ENCODE measurements at regions not wholly inside any gene's neighbourhood (a gene's known extent, or its start where the extent isn't known, plus 50 kb on each side); places are given as distances from the start of the nearest gene placed in this dataset.
"Not testable (repeated sequence)": the region's sequence is repeated elsewhere in the genome, so short reads cannot be mapped to it uniquely, and the experiment has no call there.

GRCh38 chr14:55915456-55915855 is 202.8 kb upstream of the PELI2 start:
- Histone ChIP-seq H3K27ac (no peak overlapping the region), H3K4me1 (no peaks in the 10 kb centered on the region), H3K36me3 (no peaks in the 10 kb centered on the region), H3K27me3 (no peaks in the 10 kb centered on the region), H3K9me3 (no peaks in the 10 kb centered on the region), H3K4me3 (replicated peaks in 1 of 3) (no peak overlapping the region)
- TF ChIP-seq CTCF (IDR thresholded peaks at IDR 0.05), result no peak
- TF ChIP-seq POLR2A (IDR thresholded peaks at IDR 0.05), result no peak
- intact Hi-C loops (cut with DNase I), result no loop called here
- WGBS, 2 donors, result 25 to 29% methylated on average over 1 of the region's 1 CpG
- DNase-seq, result no peak

- H3K27me3 ChIP-seq; H3K27ac ChIP-seq; intact Hi-C loops (cut with DNase I); H3K4me3 ChIP-seq (replicated peaks in 1 of 3); DNase-seq; H3K36me3 ChIP-seq; H3K9me3 ChIP-seq; H3K4me1 ChIP-seq: not testable (repeated sequence)
- WGBS, 2 donors, result 84 to 91% methylated on average over 13 of the region's 13 CpGs
Observed at GRCh38 chr14:55919800-55920199, 198.4 kb upstream of the PELI2 start.

GRCh38 chr14:55921511-55921910 is 196.7 kb upstream of the PELI2 start:
- TF ChIP-seq POLR2A (IDR thresholded peaks at IDR 0.05), result no peak
- TF ChIP-seq CTCF (IDR thresholded peaks at IDR 0.05), result no peak
- Histone ChIP-seq H3K27me3 (no peaks in the 10 kb centered on the region), H3K9me3 (no peaks in the 10 kb centered on the region), H3K4me3 (replicated peaks in 1 of 3) (no peak overlapping the region), H3K4me1 (no peaks in the 10 kb centered on the region), H3K36me3 (no peaks in the 10 kb centered on the region), H3K27ac (no peak overlapping the region)
- DNase-seq, result no peak
- 69 to 75% methylated on average over 1 of the region's 1 CpG for WGBS, 2 donors
- intact Hi-C loops (cut with DNase I), result no loop called here

- Histone ChIP-seq H3K27me3 (no peaks in the 10 kb centered on the region), H3K36me3 (no peaks in the 10 kb centered on the region), H3K4me1 (no peaks in the 10 kb centered on the region), H3K27ac (no peak overlapping the region), H3K4me3 (replicated peaks in 1 of 3) (no peak overlapping the region), H3K9me3 (no peaks in the 10 kb centered on the region)
- TF ChIP-seq CTCF (IDR thresholded peaks at IDR 0.05) (no peak), POLR2A (IDR thresholded peaks at IDR 0.05) (no peak)
- intact Hi-C loops (cut with DNase I), result no loop called here
- no peak for DNase-seq
- WGBS, 2 donors, result 68 to 74% methylated on average over 6 of the region's 6 CpGs
Observed at GRCh38 chr14:55926007-55926406, 192.2 kb upstream of the PELI2 start.

- Histone ChIP-seq H3K4me1 (no peaks in the 10 kb centered on the region), H3K36me3 (no peaks in the 10 kb centered on the region), H3K4me3 (replicated peaks in 1 of 3) (no peak overlapping the region), H3K9me3 (no peaks in the 10 kb centered on the region), H3K27me3 (no peaks in the 10 kb centered on the region), H3K27ac (no peak overlapping the region)
- WGBS, 2 donors, result 64 to 66% methylated on average over 2 of the region's 2 CpGs
- no peak for TF ChIP-seq CTCF (IDR thresholded peaks at IDR 0.05)
- no peak for TF ChIP-seq POLR2A (IDR thresholded peaks at IDR 0.05)
- DNase-seq, result peak in 1 of 2 donors; percentile 7
- intact Hi-C loops (cut with DNase I), result no loop called here
Observed at GRCh38 chr14:55927028-55927427, 191.2 kb upstream of the PELI2 start.

GRCh38 chr14:55928276-55928675 is 189.9 kb upstream of the PELI2 start:
- no peaks in the 10 kb centered on the region for H3K27me3 ChIP-seq
- WGBS, 2 donors, result 60 to 72% methylated on average over 2 of the region's 2 CpGs
- H3K36me3 ChIP-seq, result no peaks in the 10 kb centered on the region
- H3K4me1 ChIP-seq, result no peaks in the 10 kb centered on the region
- no peak overlapping the region for H3K27ac ChIP-seq
- no peaks in the 10 kb centered on the region for H3K9me3 ChIP-seq
- H3K4me3 ChIP-seq (replicated peaks in 1 of 3), result no peak overlapping the region
- TF ChIP-seq CTCF (IDR thresholded peaks at IDR 0.05) (no peak), POLR2A (IDR thresholded peaks at IDR 0.05) (no peak)
- intact Hi-C loops (cut with DNase I), result no loop called here
- DNase-seq, result no peak

All from thyroid gland (tissue), 4 donors.